Heart right ventricle (tissue), 16 donors: ENCODE measurements at regions not wholly inside any gene's neighbourhood (a gene's known extent, or its start where the extent isn't known, plus 50 kb on each side); places are given as distances from the start of the nearest gene placed in this dataset.
"Not testable (repeated sequence)": the region's sequence is repeated elsewhere in the genome, so short reads cannot be mapped to it uniquely, and the experiment has no call there.

Experiments used
- ATAC-seq, 8 donors: fragments of 200-7000 bp; cut with Tn5 transposase; one replicate each; pipeline ENCODE4 v1.9.1; 2020; ENCODE audit warnings: mild to moderate bottlenecking in 8 of 8, moderate library complexity in 8 of 8, moderate number of reproducible peaks in 1 of 8
- DNase-seq, 2 donors: peaks; one replicate each; pipeline ENCODE4 v3.0.0-alpha.2; 2020
- H3K27ac ChIP-seq, 10 donors: fragments of 200-600 bp; sonication (generic) in 2 of 10; one replicate each; pipeline versions ENCODE4 v1.5.0 to v1.8.0; 2020 to 2022; ENCODE audit warnings: mild to moderate bottlenecking in 3 of 10
- H3K27me3 ChIP-seq, 7 donors: fragments of 200-600 bp; one replicate each; pipeline ENCODE4 v1.8.0; 2021 to 2022; ENCODE audit warnings: mild to moderate bottlenecking in 2 of 7
- H3K36me3 ChIP-seq, 9 donors: fragments of 200-600 bp; sonication (generic) in 1 of 9; one replicate each; pipeline versions ENCODE4 v1.5.0 to v1.8.0; 2020 to 2022; ENCODE audit warnings: mild to moderate bottlenecking in 2 of 9
- H3K4me1 ChIP-seq, 9 donors: fragments of 200-600 bp; sonication (generic) in 1 of 9; one replicate each; pipeline versions ENCODE4 v1.5.0 to v1.8.0; 2020 to 2022; ENCODE audit warnings: mild to moderate bottlenecking in 4 of 9
- H3K4me3 ChIP-seq, 10 donors: fragments of 200-600 bp; sonication (generic) in 2 of 10; one replicate each; pipeline versions ENCODE4 v1.5.0 to v1.8.0; 2020 to 2022; ENCODE audit warnings: mild to moderate bottlenecking in 7 of 10, moderate library complexity in 2 of 10
- H3K9me3 ChIP-seq, 11 donors: fragments of 200-600 bp in 10 of 11; sonication (generic) in 2 of 11; one replicate each; pipeline versions ENCODE4 v1.5.0 to v1.8.0; 2013 to 2022; ENCODE audit warnings: mild to moderate bottlenecking in 2 of 11, control low read depth in 1 of 11, moderate library complexity in 1 of 11
- WGBS, 2 donors: extraction: QIAGEN DNeasy Blood & Tissue Kit; methylation state at CpG; one replicate each; pipeline ENCODE4 v1.1.7; 2013; ENCODE audit warnings: inconsistent platforms in 1 of 2; 5-methylcytosine and 5-hydroxymethylcytosine counted together
- intact Hi-C, 10 donors: fragments of 100-400 bp; cut with DNase I; formaldehyde crosslinking; loops; one replicate each; pipeline versions ENCODE4 v1.11.1 to v1.14.2; 2022
- TF ChIP-seq, protein P1 (sequence below), 9 donors: fragments of 200-600 bp; sonication (generic) in 2 of 9; IDR thresholded peaks; one replicate each; pipeline versions ENCODE4 v1.5.0 to v1.8.0; 2021 to 2022; ENCODE audit warnings: antibody characterized with exemption in 9 of 9, mild to moderate bottlenecking in 5 of 9, moderate library complexity in 1 of 9
- donor health status: Arrhythmogenic right ventricular cardiomyopathy.
- donor health status: ischemic (EF 13 %, LVEDD 7.1; RV severe dilation, severe dysfunction).
- donor health status: healthy with polysubstance abuse.
- donor health status: DM: no; HTN: yes; CAD: no.
- donor health status: DM: no; HTN: no; CAD: no.
- donor health status: ischemic (EF 25% LVEDD 6.9; RV normal size, moderate dysfunction).
- donor health status: ischemic (EF 25% LVEDD 5.7; RV mildly dilated, moderate dysfunction).
- donor health status: healthy.
- donor health status: DM: yes; HTN: yes; CAD: no.
- donor health status: Ischemic cardiomyopathy.
- donor health status: ischemic (EF 35%, LVEDD 5.7; RV mildly dilated, moderate dysfunction).
- donor health status: nonischemic (EF 11% LVEDD 7.7; RV severe dilation, severe dysfunction).
- donor health status: DM: yes; HTN: yes; CAD: no.
- donor health status: PGD.
- donor health status: ischemic (EF 29% LVEDD 5.4; RV normal size, mild dysfunction).
- donor health status: nonischemic (EF 23%, LVEDD 6.1; RV moderate dilation, normal function).

DNA sequence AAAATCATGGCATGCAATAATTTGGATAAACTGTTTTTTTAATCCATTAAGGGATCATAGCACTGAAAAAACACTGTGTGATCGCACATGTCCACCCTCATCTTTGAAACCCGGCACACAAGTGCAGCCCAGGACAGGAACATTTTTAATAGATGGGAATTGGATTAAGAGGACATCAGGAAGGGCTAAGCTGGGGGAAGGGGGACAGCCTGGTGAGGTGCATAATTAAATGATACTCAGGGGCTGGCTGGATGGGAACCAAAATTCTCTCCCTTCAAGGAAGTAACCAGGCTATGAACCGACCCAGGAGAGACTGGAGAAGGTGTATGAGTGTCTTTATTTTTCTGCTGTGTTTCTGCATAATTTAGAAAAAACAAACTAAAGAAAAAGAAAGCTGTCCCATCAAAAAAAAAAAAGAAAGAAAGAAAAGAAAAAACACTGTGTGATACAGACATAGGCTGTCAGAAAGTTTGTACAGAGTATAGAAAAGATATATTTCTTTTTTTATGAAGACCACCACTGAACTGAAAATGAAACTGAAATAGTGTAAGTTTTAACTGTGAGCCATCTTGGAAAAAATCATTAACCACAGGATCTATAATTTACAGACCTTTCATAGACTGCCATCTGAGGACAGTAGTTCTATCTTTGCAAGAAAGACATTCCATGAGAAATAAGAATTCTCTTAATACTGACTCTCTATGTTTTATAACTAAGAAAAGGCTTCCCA is 75.1 kb upstream of the SLC38A4 start:
- WGBS, 2 donors: 87 to 91% methylated on average over 3 of the region's 3 CpGs
- intact Hi-C loops: no loop called here

DNA sequence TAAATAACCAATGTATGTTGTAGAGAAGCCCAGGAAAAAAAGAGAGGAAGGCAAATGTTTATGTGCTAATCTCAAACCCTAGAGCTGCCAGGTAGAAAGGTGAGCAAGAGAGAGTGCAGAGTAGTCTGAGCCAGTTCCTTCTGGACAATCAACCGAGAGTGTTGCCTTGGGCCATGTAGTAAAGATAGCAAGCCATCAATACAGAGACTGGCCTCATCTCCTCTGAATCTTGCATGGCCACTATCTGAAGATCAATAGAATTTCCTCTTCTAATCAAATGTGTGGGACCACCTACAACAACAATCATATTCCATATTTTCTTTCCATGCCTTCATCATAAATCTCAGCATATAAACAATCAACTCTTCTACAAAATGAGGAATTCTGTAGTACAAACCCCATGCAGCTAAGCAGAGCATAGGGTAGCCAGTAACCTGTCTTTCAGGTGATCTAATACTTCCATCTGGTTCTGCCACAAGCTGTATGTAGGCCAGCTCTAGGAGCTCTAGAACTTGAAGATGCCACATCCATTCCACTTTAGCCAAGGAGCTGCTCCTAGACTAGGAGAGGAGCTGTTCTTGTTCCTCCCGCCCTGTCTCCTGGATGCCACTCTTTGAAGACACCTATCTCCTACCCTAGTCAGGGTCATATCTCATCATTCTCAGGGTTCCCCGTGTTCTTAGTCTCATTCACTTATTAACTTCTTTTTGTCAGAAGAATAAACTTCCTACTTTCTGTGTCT is 75.8 kb upstream of the SLC38A4 start:
- no peaks in the 10 kb centered on the region for H3K9me3 ChIP-seq
- no peak overlapping the region for H3K4me3 ChIP-seq
- H3K36me3 ChIP-seq: no peaks in the 10 kb centered on the region
- ATAC-seq (no peak), DNase-seq (no peak)
- intact Hi-C loops: no loop called here
- no peak overlapping the region for H3K27ac ChIP-seq
- H3K4me1 ChIP-seq: no peaks in the 10 kb centered on the region
- WGBS, 2 donors: 69 to 85% methylated on average over 3 of the region's 3 CpGs
- H3K27me3 ChIP-seq: no peaks in the 10 kb centered on the region
- TF ChIP-seq, protein P1, sequence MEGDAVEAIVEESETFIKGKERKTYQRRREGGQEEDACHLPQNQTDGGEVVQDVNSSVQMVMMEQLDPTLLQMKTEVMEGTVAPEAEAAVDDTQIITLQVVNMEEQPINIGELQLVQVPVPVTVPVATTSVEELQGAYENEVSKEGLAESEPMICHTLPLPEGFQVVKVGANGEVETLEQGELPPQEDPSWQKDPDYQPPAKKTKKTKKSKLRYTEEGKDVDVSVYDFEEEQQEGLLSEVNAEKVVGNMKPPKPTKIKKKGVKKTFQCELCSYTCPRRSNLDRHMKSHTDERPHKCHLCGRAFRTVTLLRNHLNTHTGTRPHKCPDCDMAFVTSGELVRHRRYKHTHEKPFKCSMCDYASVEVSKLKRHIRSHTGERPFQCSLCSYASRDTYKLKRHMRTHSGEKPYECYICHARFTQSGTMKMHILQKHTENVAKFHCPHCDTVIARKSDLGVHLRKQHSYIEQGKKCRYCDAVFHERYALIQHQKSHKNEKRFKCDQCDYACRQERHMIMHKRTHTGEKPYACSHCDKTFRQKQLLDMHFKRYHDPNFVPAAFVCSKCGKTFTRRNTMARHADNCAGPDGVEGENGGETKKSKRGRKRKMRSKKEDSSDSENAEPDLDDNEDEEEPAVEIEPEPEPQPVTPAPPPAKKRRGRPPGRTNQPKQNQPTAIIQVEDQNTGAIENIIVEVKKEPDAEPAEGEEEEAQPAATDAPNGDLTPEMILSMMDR (IDR thresholded peaks at IDR 0.05): no peak

More for the DNA sequence above, 75.1 kb upstream of the SLC38A4 start:
- no peaks in the 10 kb centered on the region for H3K27me3 ChIP-seq
- DNase-seq (no peak), ATAC-seq (no peak)
- no peak overlapping the region for H3K4me3 ChIP-seq
- H3K27ac ChIP-seq: no peak overlapping the region
- no peaks in the 10 kb centered on the region for H3K4me1 ChIP-seq
- H3K9me3 ChIP-seq: no peaks in the 10 kb centered on the region
- H3K36me3 ChIP-seq: no peaks in the 10 kb centered on the region
- TF ChIP-seq, protein P1 (IDR thresholded peaks at IDR 0.05): no peak

DNA sequence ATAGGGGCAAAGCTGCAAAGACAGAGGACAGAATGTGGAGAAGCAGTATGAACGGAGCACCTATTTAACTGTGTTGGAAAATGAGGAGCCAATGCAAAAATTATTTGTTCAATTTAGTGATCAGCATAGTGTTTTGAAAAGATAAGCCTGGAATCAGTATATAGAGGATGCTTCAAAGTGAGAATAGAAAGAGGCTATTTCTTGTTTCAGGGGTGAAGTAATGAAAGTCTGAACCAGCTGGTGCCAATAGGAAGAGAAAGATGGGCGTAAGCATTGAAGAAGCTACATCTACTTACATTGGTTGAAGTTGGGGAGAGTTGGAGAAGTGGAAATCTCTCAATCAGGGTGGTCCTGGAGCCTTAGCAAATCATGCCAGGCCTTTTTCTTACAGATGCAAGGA is 77.3 kb upstream of the SLC38A4 start:
- H3K27me3 ChIP-seq: no peaks in the 10 kb centered on the region
- WGBS, 2 donors: 83 to 91% methylated on average over 2 of the region's 2 CpGs
- DNase-seq (no peak), ATAC-seq (no peak)
- no peaks in the 10 kb centered on the region for H3K9me3 ChIP-seq
- H3K36me3 ChIP-seq: no peaks in the 10 kb centered on the region
- H3K4me1 ChIP-seq: no peaks in the 10 kb centered on the region
- intact Hi-C loops: no loop called here
- no peak overlapping the region for H3K4me3 ChIP-seq
- H3K27ac ChIP-seq: no peak overlapping the region
- TF ChIP-seq, protein P1 (IDR thresholded peaks at IDR 0.05): no peak

DNA sequence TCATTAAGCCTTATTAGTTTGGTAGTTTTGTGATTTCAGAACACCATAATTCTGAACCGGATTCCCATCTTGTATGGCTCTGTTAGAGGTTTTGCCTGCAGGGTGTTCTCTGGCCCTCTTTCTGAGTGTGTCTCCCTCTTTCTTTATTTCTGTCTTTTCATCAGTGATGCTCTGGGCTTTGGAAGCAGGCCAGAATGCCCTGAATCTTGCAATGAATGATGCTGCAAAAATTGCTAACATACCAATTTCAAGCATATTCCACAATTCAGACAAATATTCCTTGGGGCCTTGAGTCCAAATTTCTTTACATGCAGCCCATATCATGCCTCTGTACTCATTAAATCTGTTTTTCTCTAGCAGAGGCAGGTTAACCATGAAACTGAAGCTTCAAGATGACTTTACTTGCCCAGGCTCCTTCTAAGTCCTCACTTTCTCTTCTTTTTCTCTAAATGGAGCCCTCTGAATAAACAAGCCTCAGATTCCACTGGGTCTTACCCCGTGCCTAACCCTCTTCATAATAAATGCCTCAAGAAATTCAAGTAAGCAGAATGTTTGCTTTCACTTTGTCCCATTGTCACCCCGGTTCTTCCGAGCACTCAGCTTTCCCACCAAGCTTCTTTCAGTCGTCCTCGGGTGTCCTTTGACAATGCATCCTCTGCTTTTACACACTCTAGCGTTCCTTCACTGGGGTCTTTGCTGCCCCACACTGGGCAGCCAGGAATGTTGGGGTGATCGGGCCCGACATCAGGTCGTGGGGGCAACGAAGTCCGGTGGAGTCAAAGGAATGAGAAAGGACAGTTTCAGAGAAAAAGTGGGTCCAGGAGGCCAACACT is 78.8 kb upstream of the SLC38A4 start:
- ATAC-seq (no peak), DNase-seq (no peak)
- Histone ChIP-seq H3K4me1 (no peaks in the 10 kb centered on the region), H3K27ac (no peak overlapping the region), H3K36me3 (no peaks in the 10 kb centered on the region), H3K4me3 (no peak overlapping the region), H3K27me3 (no peaks in the 10 kb centered on the region), H3K9me3 (peaks cover 0 to 8% (median 0%) of the 10 kb centered on the region in 11 donors)
- WGBS, 2 donors: 80 to 88% methylated on average over 12 of the region's 12 CpGs
- TF ChIP-seq, protein P1 (IDR thresholded peaks at IDR 0.05): no peak
- intact Hi-C loops: no loop called here

GRCh38 chr12:46905239-46905627 is 79.4 kb upstream of the SLC38A4 start:
- H3K36me3 ChIP-seq, DNase-seq, H3K4me3 ChIP-seq, intact Hi-C loops, ATAC-seq, H3K27ac ChIP-seq, H3K27me3 ChIP-seq, H3K4me1 ChIP-seq: not testable (repeated sequence)
- H3K9me3 ChIP-seq: peaks cover 0 to 14% (median 0%) of the 10 kb centered on the region in 11 donors
- 55 to 59% methylated on average over 4 of the region's 4 CpGs for WGBS, 2 donors
